SK-N-SH treated with all-trans-retinoic acid at 6 μM for 48 hours (cell line): ENCODE measurements at regions not wholly inside any gene's neighbourhood (a gene's known extent, or its start where the extent isn't known, plus 50 kb on each side); places are given as distances from the start of the nearest gene placed in this dataset.

Source experiments
- ATAC-seq: fragments of 200-7000 bp; cut with Tn5 transposase; 3 replicates; pipeline ENCODE4 v1.9.1; 2020; ENCODE audit warnings: mild to moderate bottlenecking, moderate library complexity
- ARNTL ChIP-seq: fragments of 450-650 bp; formaldehyde crosslinking; IDR thresholded peaks from 2 replicates; pipeline ENCODE4 v1.5.0; 2020; ENCODE audit warnings: low read depth, mild to moderate bottlenecking, moderate library complexity, borderline replicate concordance
- BACH2 ChIP-seq: fragments of 250-450 bp; sonication (Bioruptor Pico); IDR thresholded peaks from 2 replicates; pipeline ENCODE4 v1.9.0; 2021; ENCODE audit warnings: mild to moderate bottlenecking, borderline replicate concordance
- CREB5 ChIP-seq: fragments of 250-450 bp; sonication (Bioruptor Pico); IDR thresholded peaks from 2 replicates; pipeline ENCODE4 v1.5.1; 2020; ENCODE audit warnings: low read depth, mild to moderate bottlenecking, moderate library complexity
- CSDC2 ChIP-seq: fragments of 250-450 bp; sonication (Bioruptor Pico); IDR thresholded peaks from 2 replicates; pipeline ENCODE4 v1.5.0; 2020; ENCODE audit warnings: mild to moderate bottlenecking, moderate library complexity
- ESRRG ChIP-seq: fragments of 250-450 bp; sonication (Bioruptor Pico); IDR thresholded peaks from 2 replicates; pipeline ENCODE4 v1.6.1; 2021; ENCODE audit warnings: mild to moderate bottlenecking
- GLIS3 ChIP-seq: fragments of 250-450 bp; sonication (Bioruptor Pico); IDR thresholded peaks from 2 replicates; pipeline ENCODE4 v1.5.0; 2020; ENCODE audit warnings: mild to moderate bottlenecking, moderate library complexity
- ISL1 ChIP-seq: fragments of 250-450 bp; sonication (Bioruptor Pico); IDR thresholded peaks from 2 replicates; pipeline ENCODE4 v2.1.2; 2022; ENCODE audit warnings: mild to moderate bottlenecking, moderate library complexity
- OSR1 ChIP-seq: fragments of 250-450 bp; sonication (Bioruptor Pico); IDR thresholded peaks from 2 replicates; pipeline ENCODE4 v1.8.0; 2022; ENCODE audit warnings: moderate library complexity, mild to moderate bottlenecking, inconsistent platforms
- POU6F1 ChIP-seq: fragments of 250-450 bp; sonication (Bioruptor Pico); IDR thresholded peaks from 2 replicates; pipeline ENCODE4 v1.8.0; 2021; ENCODE audit warnings: low read depth, mild to moderate bottlenecking, moderate library complexity, borderline replicate concordance
- PPARA ChIP-seq: fragments of 250-450 bp; sonication (Bioruptor Pico); IDR thresholded peaks from 2 replicates; pipeline ENCODE4 v1.5.0; 2020; ENCODE audit warnings: mild to moderate bottlenecking, borderline replicate concordance
- RARB ChIP-seq: fragments of 250-450 bp; sonication (Bioruptor Pico); IDR thresholded peaks from 2 replicates; pipeline ENCODE4 v1.8.0; 2021; ENCODE audit warnings: mild to moderate bottlenecking, moderate library complexity
- SNAI2 ChIP-seq: fragments of 250-450 bp; sonication (Bioruptor Pico); IDR thresholded peaks from 2 replicates; pipeline ENCODE4 v1.5.0; 2020; ENCODE audit warnings: mild to moderate bottlenecking, moderate library complexity
- TCF4 ChIP-seq: fragments of 250-450 bp; sonication (Bioruptor Pico); IDR thresholded peaks from 2 replicates; pipeline ENCODE4 v1.8.0; 2021; ENCODE audit warnings: mild to moderate bottlenecking, moderate library complexity, borderline replicate concordance
- TOX ChIP-seq: fragments of 250-450 bp; sonication (Bioruptor Pico); IDR thresholded peaks from 2 replicates; pipeline ENCODE4 v1.8.0; 2021; ENCODE audit warnings: mild to moderate bottlenecking, moderate library complexity, borderline replicate concordance
- TSHZ2 ChIP-seq: fragments of 250-450 bp; sonication (Bioruptor Pico); IDR thresholded peaks from 2 replicates; pipeline ENCODE4 v1.5.0; 2020; ENCODE audit warnings: mild to moderate bottlenecking, moderate library complexity
- ZC3H10 ChIP-seq: fragments of 250-450 bp; sonication (Bioruptor Pico); IDR thresholded peaks from 2 replicates; pipeline ENCODE4 v1.5.1; 2021; ENCODE audit warnings: mild to moderate bottlenecking, moderate library complexity
- ZFP3 ChIP-seq: fragments of 250-450 bp; sonication (Bioruptor Pico); IDR thresholded peaks from 2 replicates; pipeline ENCODE4 v1.5.0; 2020; ENCODE audit warnings: mild to moderate bottlenecking, moderate library complexity
- ZFP30 ChIP-seq: fragments of 450-650 bp; formaldehyde crosslinking; IDR thresholded peaks from 2 replicates; pipeline ENCODE4 v1.5.0; 2022; ENCODE audit warnings: mild to moderate bottlenecking, moderate library complexity
- ZNF565 ChIP-seq: fragments of 450-650 bp; formaldehyde crosslinking; conservative IDR thresholded peaks from 2 replicates; pipeline ENCODE4 v1.5.0; 2020; ENCODE audit warnings: low read depth, mild to moderate bottlenecking, moderate library complexity
- ZNF70 ChIP-seq: fragments of 450-650 bp; formaldehyde crosslinking; IDR thresholded peaks from 2 replicates; pipeline ENCODE4 v1.5.0; 2020; ENCODE audit warnings: mild to moderate bottlenecking, moderate library complexity
- ZNF8 ChIP-seq: fragments of 450-650 bp; formaldehyde crosslinking; IDR thresholded peaks from 2 replicates; pipeline ENCODE4 v1.5.0; 2020; ENCODE audit warnings: mild to moderate bottlenecking, moderate library complexity
- TF ChIP-seq, protein P1 (sequence below): fragments of 250-450 bp; sonication (Bioruptor Pico); IDR thresholded peaks from 2 replicates; pipeline ENCODE4 v1.8.0; 2020; ENCODE audit warnings: mild to moderate bottlenecking, moderate library complexity, borderline replicate concordance

- no peak for ATAC-seq
- TF ChIP-seq GLIS3 (CRISPR knock-in tag) (no peak), TOX (no peak), ESRRG (CRISPR knock-in tag) (no peak), ZNF8 (CRISPR knock-in tag) (no peak), CREB5 (no peak), PPARA (no peak)
These were observed 78.3 kb downstream of the SERPINA3 start for GRCh38 chr14:94690486-94690885.

- ATAC-seq: peak; percentile 20; the same call in 2 of the 3 replicates
These were observed 77.8 kb downstream of the SERPINA3 start for GRCh38 chr14:94689985-94690400.

GRCh38 chr14:94689218-94689984, 77.2 kb downstream of the SERPINA3 start:
- ATAC-seq: peak; percentile 99
- TF ChIP-seq GLIS3 (CRISPR knock-in tag): no peak
- TF ChIP-seq ZNF70: no peak
- no peak for TF ChIP-seq SNAI2 (CRISPR knock-in tag)
- no peak for TF ChIP-seq ZFP30 (CRISPR knock-in tag)
- TF ChIP-seq, all 23 proteins: peak for 0

More at GRCh38 chr14:94689985-94690400, 77.8 kb downstream of the SERPINA3 start:
- TF ChIP-seq ARNTL (CRISPR knock-in tag) (no peak), TCF4 (CRISPR knock-in tag) (no peak), CSDC2 (no peak), POU6F1 (CRISPR knock-in tag) (no peak), ZNF565 (CRISPR knock-in tag) (no peak), BACH2 (CRISPR knock-in tag) (no peak)

DNA sequence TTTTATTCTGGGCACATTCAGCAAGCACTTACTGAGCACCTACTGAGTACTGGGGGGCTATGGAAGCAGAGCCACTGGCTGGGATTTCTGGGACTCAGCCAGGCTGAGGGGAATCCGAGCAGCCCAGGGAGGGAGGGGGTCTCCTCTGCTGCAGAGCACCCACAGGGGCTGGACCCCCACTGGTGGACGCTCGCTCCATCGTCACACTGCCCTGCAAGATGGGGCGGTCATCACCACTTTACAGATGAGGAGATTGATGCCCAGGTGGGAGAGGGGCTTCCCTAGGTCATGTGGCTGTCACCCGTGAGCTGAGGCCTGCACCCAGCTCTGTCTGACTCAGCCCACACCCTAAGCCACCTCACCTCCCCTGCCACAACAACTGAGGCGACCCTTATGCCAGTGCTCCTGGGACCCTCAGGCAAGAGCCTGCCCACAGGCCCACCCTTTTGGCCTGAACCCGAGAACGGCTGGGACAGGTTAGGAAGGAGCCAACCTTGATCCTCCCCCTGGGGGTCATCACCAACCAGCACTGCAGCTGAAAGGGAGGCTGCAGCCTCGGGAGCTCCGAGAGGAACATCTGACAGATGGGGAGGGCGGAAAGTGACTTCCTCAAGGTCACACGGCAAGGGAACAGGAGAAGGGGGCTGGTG, 74.4 kb downstream of the SERPINA3 start:
- TF ChIP-seq GLIS3 (CRISPR knock-in tag) (no peak), ZNF8 (CRISPR knock-in tag) (no peak), RARB (CRISPR knock-in tag) (no peak), TOX (no peak), OSR1 (CRISPR knock-in tag) (no peak), ZNF70 (no peak), ISL1 (CRISPR knock-in tag) (no peak), SNAI2 (CRISPR knock-in tag) (no peak), TSHZ2 (CRISPR knock-in tag) (no peak)
- ATAC-seq: no peak

DNA sequence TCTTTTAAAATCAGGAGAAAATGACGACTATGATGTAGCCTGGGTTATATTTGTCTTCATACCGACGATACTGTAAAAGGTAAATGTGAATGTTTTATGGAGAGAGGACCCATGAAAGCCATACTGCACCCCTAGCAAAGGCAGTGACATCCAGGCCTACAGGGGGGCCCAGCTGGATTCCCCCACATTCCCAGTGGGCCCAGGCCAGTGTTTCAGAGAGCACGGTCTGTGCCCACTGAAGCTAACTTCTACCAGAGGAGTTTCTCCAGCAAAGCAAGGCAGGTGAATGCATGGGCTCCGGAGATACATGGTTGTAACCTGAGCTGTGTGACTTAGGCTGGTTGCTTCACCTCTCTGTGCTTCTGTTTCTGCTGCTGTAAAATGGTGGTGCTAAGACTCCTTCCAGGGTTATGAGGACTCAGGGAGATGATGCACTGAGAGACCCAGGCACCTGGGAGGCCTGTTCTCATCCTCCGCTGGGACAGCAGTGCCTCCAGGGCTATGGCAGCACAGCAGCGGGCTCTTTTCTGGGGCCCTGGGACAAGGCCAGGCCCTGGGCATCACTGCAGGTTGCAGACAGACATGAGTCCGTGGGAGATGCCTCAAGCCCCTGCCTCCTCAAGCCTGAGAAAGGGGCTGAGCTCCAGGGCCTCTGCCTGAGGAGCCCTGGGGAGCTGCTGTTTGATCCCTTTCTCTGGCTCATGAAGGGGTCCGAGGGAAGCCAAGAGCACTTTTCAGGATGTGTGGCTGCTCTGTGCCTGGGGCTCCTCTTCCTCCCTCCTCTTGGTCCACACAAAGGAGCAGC, 73.7 kb downstream of the SERPINA3 start:
- TF ChIP-seq ZC3H10 (CRISPR knock-in tag): no peak
- no peak for TF ChIP-seq TOX
- no peak for TF ChIP-seq ZFP3 (CRISPR knock-in tag)
- TF ChIP-seq ISL1 (CRISPR knock-in tag): no peak
- no peak for TF ChIP-seq ZNF565 (CRISPR knock-in tag)
- no peak for TF ChIP-seq CSDC2
- TF ChIP-seq, protein P1, sequence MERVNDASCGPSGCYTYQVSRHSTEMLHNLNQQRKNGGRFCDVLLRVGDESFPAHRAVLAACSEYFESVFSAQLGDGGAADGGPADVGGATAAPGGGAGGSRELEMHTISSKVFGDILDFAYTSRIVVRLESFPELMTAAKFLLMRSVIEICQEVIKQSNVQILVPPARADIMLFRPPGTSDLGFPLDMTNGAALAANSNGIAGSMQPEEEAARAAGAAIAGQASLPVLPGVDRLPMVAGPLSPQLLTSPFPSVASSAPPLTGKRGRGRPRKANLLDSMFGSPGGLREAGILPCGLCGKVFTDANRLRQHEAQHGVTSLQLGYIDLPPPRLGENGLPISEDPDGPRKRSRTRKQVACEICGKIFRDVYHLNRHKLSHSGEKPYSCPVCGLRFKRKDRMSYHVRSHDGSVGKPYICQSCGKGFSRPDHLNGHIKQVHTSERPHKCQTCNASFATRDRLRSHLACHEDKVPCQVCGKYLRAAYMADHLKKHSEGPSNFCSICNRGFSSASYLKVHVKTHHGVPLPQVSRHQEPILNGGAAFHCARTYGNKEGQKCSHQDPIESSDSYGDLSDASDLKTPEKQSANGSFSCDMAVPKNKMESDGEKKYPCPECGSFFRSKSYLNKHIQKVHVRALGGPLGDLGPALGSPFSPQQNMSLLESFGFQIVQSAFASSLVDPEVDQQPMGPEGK (CRISPR knock-in tag): no peak
- TF ChIP-seq RARB (CRISPR knock-in tag): no peak
- no peak for TF ChIP-seq ZFP30 (CRISPR knock-in tag)
- no peak for TF ChIP-seq TCF4 (CRISPR knock-in tag)
- no peak for TF ChIP-seq POU6F1 (CRISPR knock-in tag)
- TF ChIP-seq, all 23 proteins: peak for 0
- ATAC-seq: no peak
